Middle frontal gyrus (tissue), 1 donor: ENCODE measurements at regions not wholly inside any gene's neighbourhood (a gene's known extent, or its start where the extent isn't known, plus 50 kb on each side); places are given as distances from the start of the nearest gene placed in this dataset.
"Not testable (repeated sequence)": the region's sequence is repeated elsewhere in the genome, so short reads cannot be mapped to it uniquely, and the experiment has no call there.

Source experiments
- DNase-seq: peaks from one replicate; pipeline ENCODE4 v3.0.0-alpha.2; 2015; ENCODE audit warnings: low spot score; ENCODE audit errors: extremely low spot score

DNA sequence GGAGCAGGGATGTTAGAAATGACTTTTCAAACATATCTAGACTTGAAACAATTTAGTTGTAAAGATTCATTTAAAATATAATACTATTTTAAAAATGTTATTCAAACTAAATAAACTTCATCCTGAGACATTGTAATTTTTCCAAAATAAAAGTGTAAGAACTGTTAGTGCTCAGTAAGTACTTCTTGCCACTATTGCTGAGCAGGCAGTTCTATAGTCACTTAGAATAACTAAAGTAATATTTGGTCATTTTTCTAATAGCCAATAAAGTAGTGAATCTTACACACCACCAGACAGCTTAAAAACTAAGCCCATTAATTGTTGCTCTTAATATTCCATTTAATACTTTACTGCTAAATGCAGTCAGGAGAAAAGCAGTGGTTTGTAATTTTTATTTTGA lies 1120.0 kb upstream of the CDH10 start:
- DNase-seq: no peak

DNA sequence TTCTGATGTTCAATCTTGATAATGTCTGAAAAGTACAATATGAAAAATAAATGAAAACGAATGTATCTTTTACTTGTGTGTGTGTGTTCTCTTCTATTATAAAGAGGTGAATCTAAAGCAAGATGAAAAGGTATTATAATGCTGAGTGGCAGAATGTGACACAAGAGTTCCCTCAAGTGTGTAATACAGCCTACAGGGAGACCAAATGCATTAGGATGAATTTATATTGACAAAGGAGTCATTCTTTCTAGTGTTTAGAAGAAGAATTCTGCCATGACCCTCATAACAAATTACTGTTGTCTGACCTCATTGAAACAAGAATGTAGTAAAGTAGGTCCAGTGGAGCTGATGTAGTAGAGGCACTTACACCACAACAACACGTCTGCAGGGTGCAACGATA lies 1119.0 kb upstream of the CDH10 start:
- DNase-seq: no peak

DNA sequence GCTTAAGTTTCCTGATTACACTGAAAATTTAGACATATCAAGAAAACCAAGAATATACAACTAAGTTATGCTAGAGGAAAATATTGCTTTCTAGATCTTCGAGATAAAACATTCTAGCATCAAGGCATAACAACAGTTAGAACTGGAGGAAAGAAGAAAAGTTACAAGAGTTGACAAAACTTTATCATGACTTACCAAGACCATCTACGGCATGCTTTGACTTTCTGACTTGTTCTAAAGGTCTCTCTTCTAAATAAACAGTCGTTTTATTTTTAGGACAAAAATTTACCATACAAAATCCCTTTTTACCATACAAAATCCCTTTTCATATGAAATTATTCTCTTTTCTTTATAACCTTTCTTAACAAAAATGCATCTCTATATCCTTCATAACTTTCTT lies 1110.1 kb upstream of the CDH10 start:
- no peak for DNase-seq

DNA sequence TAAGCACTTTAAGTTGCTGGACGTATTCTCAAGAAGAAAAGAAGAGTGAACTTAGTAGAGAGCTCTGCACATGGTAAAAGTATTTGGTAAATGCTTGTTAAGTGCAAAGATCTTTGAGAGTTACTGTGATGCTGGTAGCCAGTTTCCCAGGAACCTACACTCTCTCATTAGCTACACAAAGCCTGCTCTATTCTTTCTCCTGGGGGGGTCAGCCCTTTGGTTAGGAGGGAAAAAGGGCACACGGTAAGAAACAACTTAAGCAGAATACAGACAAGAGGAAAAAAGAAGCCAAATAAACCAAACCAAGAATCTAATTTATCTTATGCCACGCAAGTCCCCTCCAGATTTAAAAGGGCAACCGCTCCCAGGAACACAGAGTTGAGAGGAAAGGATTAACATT lies 1100.1 kb upstream of the CDH10 start:
- no peak for DNase-seq

DNA sequence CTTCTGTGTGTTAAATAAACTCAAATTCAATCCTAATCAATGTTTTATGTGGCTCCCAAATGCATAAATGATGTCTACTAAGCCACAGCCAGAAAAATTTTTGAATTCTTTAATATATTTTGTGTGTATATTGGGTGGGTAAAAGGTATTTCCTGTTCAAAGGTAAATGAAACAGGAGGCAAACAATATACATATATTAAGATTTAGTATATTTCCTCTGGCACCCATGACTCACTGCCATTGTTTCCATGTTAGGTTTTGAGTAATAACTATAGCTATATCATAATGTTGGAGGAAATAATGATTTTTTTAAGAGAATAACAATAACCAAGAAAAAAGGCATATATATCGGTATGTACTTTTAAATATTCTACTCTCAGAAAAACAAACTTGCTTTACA lies 1071.9 kb upstream of the CDH10 start:
- no peak for DNase-seq

DNA sequence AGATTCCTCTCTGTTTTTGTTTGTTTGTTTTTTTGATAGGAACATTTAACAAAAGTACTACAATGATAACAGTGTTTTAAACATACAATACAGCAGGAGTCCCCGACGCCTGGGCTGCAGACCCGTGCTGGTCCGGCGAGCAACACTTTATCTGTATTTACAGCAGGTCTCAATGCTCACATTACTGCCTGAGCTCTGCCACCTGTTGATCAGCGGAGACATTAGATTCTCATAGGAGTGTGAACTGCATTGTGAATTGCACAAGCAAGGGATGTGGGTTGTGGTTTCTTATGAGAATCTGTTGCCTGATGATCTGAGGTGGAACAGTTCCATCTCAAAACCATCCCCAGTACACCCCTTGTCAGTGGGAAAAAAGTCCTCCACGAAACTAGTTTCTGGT lies 1068.5 kb upstream of the CDH10 start:
- DNase-seq: no peak

DNA sequence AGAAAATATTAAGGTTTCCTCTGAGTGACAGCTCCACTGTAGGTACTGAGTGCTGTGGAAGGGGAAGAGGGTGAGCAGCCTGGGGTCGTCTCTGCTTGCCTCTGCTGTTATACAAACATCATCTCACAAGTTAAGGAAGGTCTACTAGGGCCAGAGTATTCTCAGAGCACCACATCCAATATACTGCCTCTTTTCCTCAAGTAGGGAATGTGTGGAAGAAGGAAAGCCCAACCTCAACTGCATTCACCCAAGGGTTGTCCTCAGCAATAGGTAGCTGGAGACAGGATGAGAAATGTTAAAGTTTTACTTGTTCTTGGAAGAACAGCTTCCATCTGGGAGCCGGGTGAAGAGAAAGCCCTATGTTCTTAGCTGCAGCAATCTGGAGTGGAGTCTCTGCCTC lies 1062.3 kb upstream of the CDH10 start:
- DNase-seq: no peak

DNA sequence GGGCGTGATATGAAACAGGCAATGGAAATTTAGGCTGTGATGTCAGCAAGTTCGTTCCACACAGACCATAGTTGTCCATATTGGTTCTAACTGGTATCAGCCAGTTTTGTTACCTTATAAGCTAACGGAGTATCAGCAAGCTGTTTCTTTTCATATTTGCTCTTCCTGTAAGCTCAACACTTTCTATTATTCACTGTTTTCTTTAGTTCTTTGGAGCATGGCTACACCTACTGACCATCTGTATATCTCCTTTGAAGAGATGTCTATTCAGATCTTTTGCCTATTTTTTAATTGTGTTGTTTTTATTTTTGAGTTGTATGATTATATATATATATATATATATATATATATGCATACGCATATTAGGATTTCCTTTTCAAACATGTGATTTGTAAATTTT lies 1057.2 kb upstream of the CDH10 start:
- no peak for DNase-seq

DNA sequence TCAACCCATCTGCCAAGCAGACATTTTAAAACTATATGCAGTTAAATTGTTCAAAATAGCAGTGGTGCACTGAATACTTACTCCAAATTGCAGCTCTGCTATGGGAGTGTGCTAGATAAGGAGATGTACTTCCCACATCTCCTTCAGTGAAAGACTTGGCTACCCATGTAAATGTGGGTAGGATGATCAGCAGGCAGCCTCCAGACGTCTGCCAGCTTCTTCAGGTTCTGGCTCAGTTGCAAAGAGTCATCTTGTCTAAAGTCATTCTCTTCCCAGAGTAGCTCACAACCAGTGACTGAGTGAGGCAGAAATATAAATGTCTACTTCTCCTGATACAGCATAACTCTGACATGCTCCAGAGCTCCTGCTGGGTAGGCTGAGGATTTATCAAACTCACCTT lies 1050.0 kb upstream of the CDH10 start:
- peak; percentile 17 for DNase-seq

DNA sequence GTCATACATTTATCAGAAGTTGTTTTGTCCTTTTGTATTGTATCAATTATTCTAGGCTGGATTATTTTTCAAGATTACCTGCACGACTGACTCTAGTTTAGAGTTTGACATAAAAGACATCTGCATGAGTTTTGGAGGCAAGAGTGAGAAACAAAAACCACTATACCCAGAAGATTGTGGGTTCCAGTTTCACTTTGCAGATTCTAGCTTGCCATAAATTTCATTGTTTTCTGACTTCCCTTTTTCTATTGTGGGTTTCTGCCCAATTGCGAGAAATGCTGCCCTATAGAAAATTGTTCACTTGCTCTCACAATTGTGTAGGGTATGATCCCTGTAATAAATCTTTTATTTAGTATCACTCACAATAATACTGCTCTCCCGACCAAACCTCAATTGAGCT lies 1043.4 kb upstream of the CDH10 start:
- DNase-seq: no peak

DNA sequence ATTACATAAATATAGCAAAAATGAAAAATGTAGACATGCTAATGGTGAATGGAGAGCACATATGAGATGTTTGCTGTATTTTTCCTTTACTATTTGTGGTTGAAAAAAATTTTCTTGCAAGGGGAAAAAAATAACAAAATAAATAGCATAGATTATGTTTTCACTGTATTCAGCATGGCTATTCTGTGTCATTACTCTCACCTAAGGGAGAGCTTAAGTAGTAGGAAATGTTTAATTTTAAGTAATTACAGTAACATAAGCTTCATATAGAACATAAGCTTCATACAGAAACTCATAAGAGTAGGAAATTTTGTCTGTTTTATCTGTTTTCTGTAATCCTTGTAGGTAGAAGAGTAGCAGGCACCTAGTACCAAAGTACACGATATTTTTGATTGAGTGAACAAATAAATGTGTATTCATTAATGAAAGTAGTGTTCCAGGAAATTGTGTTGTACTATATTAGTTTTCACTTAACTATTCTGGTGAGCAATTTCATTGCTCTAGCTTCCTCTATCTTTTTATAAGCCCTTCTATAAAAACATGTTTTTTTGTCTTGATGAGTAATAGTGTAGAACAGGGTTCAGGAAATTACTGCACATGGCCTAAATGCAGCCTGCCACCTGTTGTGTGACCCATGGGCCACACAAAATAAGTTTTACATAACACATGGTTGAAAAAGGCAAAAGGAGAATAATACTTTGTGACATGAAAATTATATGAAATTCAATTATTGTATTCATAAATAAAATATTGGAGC lies 1025.0 kb upstream of the CDH10 start:
- DNase-seq: no peak

DNA sequence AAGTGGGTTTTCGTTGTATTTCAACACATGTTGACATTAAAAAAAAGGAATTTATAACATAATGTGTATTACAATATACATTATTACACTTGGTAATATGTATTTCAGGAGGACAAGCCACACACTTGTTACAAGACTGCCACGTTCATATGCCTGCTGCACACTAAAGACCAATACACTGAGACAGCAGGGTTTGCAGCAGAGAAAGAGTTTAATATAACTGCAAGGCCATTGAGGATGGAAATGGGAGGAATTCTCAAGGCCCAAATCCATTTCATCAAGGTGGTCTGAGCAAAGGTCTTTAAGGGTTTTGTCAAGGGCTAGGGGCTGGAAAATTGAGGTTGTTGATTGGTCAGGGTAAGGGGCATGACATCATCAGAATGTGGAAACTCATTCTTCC lies 1017.8 kb upstream of the CDH10 start:
- no peak for DNase-seq

DNA sequence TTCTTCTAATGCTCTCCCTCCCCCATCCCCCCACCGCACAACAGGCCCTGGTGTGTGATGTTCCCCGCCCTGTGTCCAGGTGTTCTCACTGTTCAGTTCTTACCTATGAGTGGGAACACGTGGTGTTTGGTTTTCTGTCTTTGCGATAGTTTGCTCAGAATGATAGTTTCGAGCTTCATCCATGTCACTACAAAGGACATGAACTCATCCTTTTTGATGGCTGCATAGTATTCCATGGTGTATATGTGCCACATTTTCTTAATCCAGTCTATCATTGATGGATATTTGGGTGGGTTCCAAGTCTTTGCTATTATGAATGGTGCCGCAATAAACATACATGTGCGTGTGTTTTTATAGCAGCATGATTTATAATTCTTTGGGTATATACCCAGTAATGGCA lies 1005.5 kb upstream of the CDH10 start:
- DNase-seq: not testable (repeated sequence)

DNA sequence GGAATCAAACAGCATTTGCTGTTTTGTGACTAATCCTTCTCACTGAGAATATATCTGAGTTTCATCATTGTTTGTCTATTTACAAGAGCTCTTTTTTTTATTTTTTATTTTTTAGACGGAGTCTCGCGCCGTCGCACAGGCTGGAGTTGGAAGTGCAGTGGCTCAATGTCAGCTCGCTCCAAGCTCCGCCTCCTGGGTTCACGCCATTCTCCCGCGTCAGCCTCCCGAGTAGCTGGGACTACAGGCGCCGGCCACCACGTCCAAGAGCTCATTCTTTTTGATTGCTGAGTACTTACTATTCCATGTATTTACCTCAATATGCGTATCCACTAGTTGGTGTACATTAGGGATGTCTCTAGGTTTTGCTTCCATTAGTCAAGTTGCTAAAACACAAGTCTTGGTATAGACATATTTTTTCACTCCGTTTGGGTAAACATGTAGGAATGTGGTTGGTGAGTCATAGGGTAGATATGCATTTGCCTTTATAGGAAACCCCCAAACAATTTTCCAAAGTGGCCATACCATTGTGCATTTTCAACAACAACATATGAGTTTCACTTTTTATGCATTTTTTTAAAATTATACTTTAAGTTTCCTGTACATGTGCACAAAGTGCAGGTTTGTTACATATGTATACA lies 1005.0 kb upstream of the CDH10 start:
- DNase-seq: no peak

DNA sequence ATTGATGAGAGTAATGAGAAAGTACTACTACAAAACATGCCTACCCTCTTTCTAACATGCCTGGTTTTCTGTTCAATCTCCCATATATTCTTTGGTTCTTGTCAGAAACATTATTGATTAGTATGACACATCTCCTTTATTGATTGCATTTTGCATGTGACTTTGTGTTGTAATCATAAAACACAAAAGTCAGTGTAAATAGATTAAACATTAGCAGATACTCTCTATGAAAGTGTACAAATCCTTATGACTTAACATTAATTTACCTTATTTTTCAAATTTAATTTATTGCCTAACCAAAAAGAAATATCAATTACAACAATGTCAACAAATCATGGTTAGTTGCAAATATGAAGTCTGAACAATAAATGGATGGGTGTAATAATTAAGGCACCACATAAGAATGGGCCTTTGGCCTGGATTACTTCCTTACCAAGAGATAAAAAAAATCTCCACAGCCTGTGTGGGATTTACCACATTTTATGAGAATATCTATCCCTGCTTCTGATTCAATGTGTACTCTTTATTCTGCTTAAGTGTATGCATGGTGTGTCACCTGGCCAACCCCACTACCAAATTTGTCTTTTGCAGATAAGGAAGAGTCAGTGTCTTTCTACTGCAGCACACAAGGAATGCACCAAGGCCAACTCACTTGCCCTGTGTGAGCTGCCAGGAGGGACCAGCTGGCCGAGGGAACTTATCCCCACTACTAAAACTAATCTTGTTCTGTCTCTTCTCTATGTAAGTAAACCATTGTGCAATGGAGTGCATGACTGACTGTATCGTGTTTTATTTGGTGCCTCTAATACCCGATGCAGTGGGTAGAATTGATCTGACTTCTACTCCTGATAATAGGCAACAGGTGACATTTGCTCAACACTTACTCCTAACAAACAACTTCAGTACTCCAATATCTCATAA lies 1001.9 kb upstream of the CDH10 start:
- no peak for DNase-seq

DNA sequence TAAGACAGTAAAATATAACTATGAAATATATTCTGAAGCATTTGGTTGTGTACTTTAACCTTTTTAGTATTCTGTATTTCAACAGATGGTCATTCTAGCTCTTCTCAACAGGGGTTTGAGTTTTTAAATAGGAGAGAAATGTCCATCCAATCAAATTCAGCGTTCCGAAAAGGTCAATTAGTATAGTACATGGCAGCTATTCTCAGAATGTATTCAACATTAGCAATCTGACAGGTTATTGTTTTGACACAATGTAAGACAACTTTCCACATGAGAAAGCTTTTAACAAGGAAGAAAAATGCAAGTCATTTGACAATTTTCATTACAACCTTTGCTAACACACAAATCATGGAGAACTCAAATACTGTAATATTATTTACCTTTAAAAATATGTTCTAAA lies 996.3 kb upstream of the CDH10 start:
- no peak for DNase-seq

DNA sequence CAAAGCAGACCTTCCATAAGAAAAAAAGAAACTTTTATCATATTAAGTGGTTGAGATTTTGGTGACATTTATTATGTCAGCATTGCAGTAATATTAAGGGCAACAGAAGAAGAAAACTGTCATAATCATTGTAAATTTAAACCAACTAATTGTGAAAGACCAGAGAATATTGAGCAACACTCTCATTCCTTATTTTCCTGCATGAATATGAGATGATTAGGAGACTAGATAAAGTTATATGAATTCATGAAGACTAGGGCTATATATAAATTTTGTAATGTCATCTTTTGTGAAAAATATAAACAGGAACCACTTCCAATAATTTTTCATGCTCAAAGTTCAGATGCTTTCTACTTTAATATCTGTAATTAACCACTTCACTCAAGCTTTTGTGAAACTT lies 974.5 kb upstream of the CDH10 start:
- DNase-seq: no peak

DNA sequence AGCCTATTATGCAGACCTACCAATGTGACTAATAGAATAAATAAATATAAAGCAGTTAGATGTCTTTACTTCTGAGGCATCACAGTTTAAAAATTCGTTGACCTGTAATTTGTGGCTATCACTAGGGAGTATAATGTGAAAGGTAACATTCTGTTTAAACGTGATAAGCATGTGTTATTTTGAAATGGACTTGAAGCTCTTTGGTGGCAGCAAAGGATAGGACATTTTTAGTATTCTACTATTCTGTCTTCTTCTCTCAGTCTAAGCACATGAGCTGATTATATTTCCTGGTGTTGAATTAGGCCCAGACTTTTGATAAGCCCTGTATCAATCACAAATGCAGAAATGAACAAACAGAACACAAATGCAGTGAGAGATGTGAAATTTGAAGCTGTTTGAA lies 974.0 kb upstream of the CDH10 start:
- no peak for DNase-seq

DNA sequence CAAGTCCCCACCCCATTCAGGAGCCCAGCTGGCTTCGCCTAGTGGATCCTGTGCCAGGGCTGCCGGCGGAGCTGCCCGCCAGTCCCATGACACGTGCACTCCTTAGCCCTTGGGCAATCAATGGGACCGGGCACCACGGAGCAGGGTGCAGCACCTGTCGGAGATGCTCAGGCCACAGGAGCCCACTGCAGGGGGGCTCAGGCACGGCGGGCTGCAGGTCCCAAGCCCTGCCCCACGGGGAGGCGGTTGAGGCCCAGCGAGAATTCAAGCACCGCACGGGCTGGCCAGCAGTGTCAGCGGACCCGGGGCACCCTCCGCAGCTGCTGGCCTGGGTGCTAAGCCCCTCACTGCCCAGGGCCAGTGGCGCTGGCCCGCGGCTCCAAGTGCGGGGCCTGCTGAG lies 969.7 kb upstream of the CDH10 start:
- DNase-seq: no peak

DNA sequence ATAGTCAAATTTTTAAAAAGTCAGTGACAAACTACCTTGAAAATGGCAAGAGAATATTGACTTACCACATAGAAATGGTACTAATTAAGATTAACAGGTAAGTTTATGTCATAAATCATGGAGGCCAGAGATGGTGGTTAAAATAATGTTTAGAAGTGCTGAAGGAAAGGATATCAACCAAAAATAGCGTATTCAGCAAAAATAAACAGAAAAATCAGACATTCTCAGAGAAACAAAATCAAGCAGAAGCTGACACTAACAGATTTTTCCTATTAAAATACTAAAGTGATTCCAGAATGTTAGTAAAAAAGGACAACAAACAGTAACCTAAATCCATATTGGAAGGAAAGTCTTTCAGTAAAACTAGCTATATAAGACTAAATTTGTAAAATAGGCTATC lies 959.9 kb upstream of the CDH10 start:
- DNase-seq: no peak

DNA sequence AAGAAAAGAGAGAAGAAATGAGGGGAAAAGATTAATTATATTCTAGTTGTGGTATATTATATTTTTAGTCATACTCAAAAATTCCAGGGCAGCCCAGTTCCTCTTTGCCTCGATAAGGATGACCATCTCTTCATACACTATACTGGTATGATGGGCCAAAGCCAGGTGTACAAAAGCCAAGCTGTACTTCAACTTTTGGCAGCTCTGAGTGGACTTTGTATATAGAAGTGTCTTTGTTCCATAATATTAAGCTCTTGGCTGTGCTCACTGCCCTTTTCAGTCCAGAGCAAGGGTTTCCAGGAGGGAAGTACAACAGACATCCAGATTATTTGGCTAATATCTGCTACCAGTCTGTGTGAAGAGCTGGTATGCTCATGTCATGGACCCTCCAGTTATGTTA lies 934.3 kb upstream of the CDH10 start:
- no peak for DNase-seq

DNA sequence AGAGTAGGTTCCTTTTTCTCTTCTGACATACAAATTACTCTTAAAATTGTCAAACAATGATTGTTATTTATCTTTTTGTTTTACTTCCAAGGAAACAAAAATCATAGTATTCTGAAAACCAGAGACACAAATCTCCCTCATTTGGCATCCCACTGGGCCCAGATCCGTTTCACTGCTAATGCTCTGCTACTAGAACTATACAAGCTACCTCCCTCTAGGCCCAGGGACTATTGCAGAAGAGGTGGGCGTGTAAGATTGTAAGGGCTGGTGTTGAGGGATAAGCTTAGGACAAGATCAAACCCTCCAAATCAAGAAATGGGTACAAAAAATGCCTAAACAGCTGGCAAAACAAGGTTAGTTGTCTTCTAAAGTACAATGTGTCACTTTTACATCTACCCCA lies 928.9 kb upstream of the CDH10 start:
- DNase-seq: no peak
